Caco-2 (cell line): ENCODE measurements at regions not wholly inside any gene's neighbourhood (a gene's known extent, or its start where the extent isn't known, plus 50 kb on each side); places are given as distances from the start of the nearest gene placed in this dataset.

Experiments
- BruUV-seq: library from RNA; stranded (reverse); fragments of 400-500 nt; replicated peaks from 2 replicates; lab custom pipeline; 2021; lab: Mats Ljungman, UMichigan
- CTCF ChIA-PET: fragments of 300-600 bp; sonication (Branson Sonifier 250); formaldehyde crosslinking; loops from one replicate; lab custom pipeline; 2022; ENCODE audit warnings: antibody characterized with exemption; lab: Charles Lee
- POLR2A ChIA-PET: fragments of 300-600 bp; sonication (Branson Sonifier 250); formaldehyde crosslinking; loops from one replicate; lab custom pipeline; 2022; ENCODE audit warnings: antibody characterized with exemption; lab: Charles Lee
- DNase-seq, 2 experiments: peaks; one replicate each; pipeline versions ENCODE4 v3.0.0 to v3.0.0-alpha.2; 2020 to 2022
- H3K27me3 ChIP-seq: replicated peaks from 2 replicates; pipeline ENCODE4 v1.6.0; 2011; ENCODE audit warnings: low read length; ENCODE audit not compliant: control insufficient read depth, insufficient read depth
- H3K36me3 ChIP-seq: 2 replicates; pipeline ENCODE4 v1.5.1; 2011; ENCODE audit warnings: low read length; ENCODE audit not compliant: control insufficient read depth, insufficient read depth
- H3K4me1 ChIP-seq: fragments of 250-450 bp; sonication (Bioruptor Pico); 2 replicates; pipeline ENCODE4 v1.5.1; 2020; ENCODE audit warnings: mild to moderate bottlenecking
- H3K4me3 ChIP-seq: 2 replicates; pipeline ENCODE4 v1.5.1; 2011; ENCODE audit warnings: low read depth, mild to moderate bottlenecking, control low read depth, low read length
- H3K9me3 ChIP-seq: fragments of 250-450 bp; sonication (Bioruptor Pico); 2 replicates; pipeline ENCODE4 v1.5.1; 2020; ENCODE audit warnings: mild to moderate bottlenecking, moderate library complexity
- H3K27ac Mint-ChIP-seq: one replicate; pipeline ENCODE4 v1.8.0; 2022; ENCODE audit warnings: mixed read lengths; ENCODE audit not compliant: unreplicated experiment
- H3K27me3 Mint-ChIP-seq: one replicate; pipeline ENCODE4 v1.8.0; 2022; ENCODE audit warnings: mixed read lengths; ENCODE audit not compliant: insufficient read depth, unreplicated experiment
- H3K36me3 Mint-ChIP-seq: one replicate; pipeline ENCODE4 v1.8.0; 2022; ENCODE audit warnings: mild to moderate bottlenecking, mixed read lengths; ENCODE audit not compliant: insufficient read depth, unreplicated experiment
- H3K4me1 Mint-ChIP-seq: one replicate; pipeline ENCODE4 v1.8.0; 2022; ENCODE audit warnings: low read depth, mixed read lengths; ENCODE audit not compliant: unreplicated experiment
- H3K4me3 Mint-ChIP-seq: one replicate; pipeline ENCODE4 v1.8.0; 2022; ENCODE audit warnings: mild to moderate bottlenecking, moderate library complexity, mixed read lengths; ENCODE audit not compliant: unreplicated experiment
- H3K9me3 Mint-ChIP-seq: one replicate; pipeline ENCODE4 v1.8.0; 2022; ENCODE audit warnings: mixed read lengths; ENCODE audit not compliant: unreplicated experiment
- intact Hi-C: fragments of 100-400 bp; cut with micrococcal nuclease; formaldehyde crosslinking; loops from one replicate; pipeline ENCODE4 v1.10.0; 2022; ENCODE audit not compliant: unreplicated experiment
- TF ChIP-seq, protein P1 (sequence below), 2 experiments: fragments of 200-600 bp in 1 of 2; IDR thresholded peaks; 1 replicate in 1 of 2; 2 replicates in 1 of 2; pipeline versions ENCODE4 v1.5.1 to v1.8.0; 2011 to 2022; ENCODE audit warnings: antibody characterized with exemption in 1 of 2, control low read depth in 1 of 2, inconsistent platforms in 1 of 2, low read depth in 1 of 2, low read length in 1 of 2, mild to moderate bottlenecking in 1 of 2, moderate library complexity in 1 of 2; ENCODE audit not compliant: insufficient read depth in 1 of 2, severe bottlenecking in 1 of 2, unreplicated experiment in 1 of 2

DNA sequence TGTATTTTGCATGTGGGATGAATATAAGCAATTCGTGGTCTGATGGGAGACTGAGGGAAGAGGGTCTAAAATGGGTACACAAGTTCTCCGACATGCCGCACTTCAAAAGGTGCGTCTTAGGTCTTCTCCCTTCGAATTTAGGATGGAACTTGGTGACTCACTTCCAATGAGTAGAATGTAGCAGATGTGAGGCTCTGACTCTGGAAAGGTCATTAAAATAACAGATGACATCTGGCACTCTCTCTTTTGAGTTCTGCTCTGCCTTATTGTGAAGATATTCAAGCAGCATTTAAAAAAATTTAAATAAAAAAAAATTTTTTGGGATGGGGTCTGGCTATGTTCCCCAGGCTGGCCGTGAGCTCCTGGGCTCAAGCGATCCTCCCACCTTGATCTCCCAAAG, 92.7 kb downstream of the TMEM100 start:
- H3K4me3 Mint-ChIP-seq = no peak overlapping the region
- BruUV-seq = no TSS peak
- DNase-seq = no peak
- H3K27ac Mint-ChIP-seq = no peak overlapping the region
- H3K27me3 Mint-ChIP-seq = peaks cover 26% of the 10 kb centered on the region
- H3K9me3 Mint-ChIP-seq = no peaks in the 10 kb centered on the region
- no peaks in the 10 kb centered on the region for H3K9me3 ChIP-seq
- TF ChIP-seq, protein P1, sequence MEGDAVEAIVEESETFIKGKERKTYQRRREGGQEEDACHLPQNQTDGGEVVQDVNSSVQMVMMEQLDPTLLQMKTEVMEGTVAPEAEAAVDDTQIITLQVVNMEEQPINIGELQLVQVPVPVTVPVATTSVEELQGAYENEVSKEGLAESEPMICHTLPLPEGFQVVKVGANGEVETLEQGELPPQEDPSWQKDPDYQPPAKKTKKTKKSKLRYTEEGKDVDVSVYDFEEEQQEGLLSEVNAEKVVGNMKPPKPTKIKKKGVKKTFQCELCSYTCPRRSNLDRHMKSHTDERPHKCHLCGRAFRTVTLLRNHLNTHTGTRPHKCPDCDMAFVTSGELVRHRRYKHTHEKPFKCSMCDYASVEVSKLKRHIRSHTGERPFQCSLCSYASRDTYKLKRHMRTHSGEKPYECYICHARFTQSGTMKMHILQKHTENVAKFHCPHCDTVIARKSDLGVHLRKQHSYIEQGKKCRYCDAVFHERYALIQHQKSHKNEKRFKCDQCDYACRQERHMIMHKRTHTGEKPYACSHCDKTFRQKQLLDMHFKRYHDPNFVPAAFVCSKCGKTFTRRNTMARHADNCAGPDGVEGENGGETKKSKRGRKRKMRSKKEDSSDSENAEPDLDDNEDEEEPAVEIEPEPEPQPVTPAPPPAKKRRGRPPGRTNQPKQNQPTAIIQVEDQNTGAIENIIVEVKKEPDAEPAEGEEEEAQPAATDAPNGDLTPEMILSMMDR (IDR thresholded peaks at IDR 0.05; ENCODE audit: insufficient read depth in 1 of 2, low read depth in 1 of 2, low read length in 1 of 2, severe bottlenecking in 1 of 2, unreplicated experiment in 1 of 2) = no peak
- intact Hi-C loops = no loop called here
- ChIA-PET CTCF (no interaction called here), POLR2A (no interaction called here)
- no peaks in the 10 kb centered on the region for H3K36me3 Mint-ChIP-seq
- H3K4me3 ChIP-seq = no peak overlapping the region
- no peaks in the 10 kb centered on the region for H3K4me1 ChIP-seq
- H3K27me3 ChIP-seq = no peaks in the 10 kb centered on the region
- H3K4me1 Mint-ChIP-seq = no peaks in the 10 kb centered on the region
- no peaks in the 10 kb centered on the region for H3K36me3 ChIP-seq

- BruUV-seq = no TSS peak
- H3K4me3 ChIP-seq = no peak overlapping the region
- no peaks in the 10 kb centered on the region for H3K9me3 ChIP-seq
- H3K4me3 Mint-ChIP-seq = no peak overlapping the region
- no peaks in the 10 kb centered on the region for H3K36me3 ChIP-seq
- TF ChIP-seq, protein P1 (IDR thresholded peaks at IDR 0.05; ENCODE audit: insufficient read depth in 1 of 2, low read depth in 1 of 2, low read length in 1 of 2, severe bottlenecking in 1 of 2, unreplicated experiment in 1 of 2) = no peak
- H3K27me3 Mint-ChIP-seq = peaks cover 22% of the 10 kb centered on the region
- no peaks in the 10 kb centered on the region; the same call in 1 of the 2 replicates for H3K27me3 ChIP-seq
- H3K27ac Mint-ChIP-seq = no peak overlapping the region
- CTCF ChIA-PET = no interaction called here
- H3K4me1 ChIP-seq = no peaks in the 10 kb centered on the region
- intact Hi-C loops = no loop called here
- POLR2A ChIA-PET = no interaction called here
- no peaks in the 10 kb centered on the region for H3K36me3 Mint-ChIP-seq
- no peaks in the 10 kb centered on the region for H3K4me1 Mint-ChIP-seq
- H3K9me3 Mint-ChIP-seq = no peaks in the 10 kb centered on the region
- no peak for DNase-seq
Measured at GRCh38 chr17:55625521-55625920, 97.1 kb downstream of the TMEM100 start.

DNA sequence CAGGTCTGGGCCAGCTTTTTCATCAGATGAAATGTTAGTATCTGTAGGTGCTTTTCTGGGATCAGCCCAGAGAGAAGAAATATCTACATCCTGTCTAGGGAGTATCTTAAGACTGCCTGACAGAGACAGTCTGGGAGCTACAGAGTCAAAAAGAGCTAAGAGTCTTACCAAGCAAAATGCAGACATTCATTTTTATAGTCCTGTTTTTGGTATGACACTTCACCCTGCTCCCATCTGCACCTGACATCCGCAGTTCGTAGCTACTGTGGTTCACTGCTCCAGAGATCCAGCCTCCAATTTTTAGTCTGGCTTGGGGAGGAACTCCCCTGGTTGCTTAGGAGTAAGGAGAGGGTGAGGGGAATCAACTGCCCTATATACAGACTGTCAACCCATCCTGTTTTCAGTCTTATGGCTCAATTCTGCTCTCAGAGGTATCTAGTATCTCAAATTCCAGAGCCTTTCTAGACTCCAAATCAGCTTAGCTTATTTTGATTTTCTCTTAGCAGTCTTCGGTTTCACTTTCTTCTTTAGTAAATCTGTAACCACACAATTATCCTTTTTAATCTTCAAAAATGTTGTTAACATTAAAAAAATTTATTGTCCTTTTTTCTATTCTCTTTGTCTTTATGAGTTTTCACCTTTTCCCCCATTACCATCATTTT, 97.8 kb downstream of the TMEM100 start:
- BruUV-seq = no TSS peak
- Mint-ChIP-seq H3K36me3 (no peaks in the 10 kb centered on the region), H3K4me3 (no peak overlapping the region), H3K4me1 (no peaks in the 10 kb centered on the region), H3K27me3 (peaks cover 24% of the 10 kb centered on the region), H3K27ac (no peak overlapping the region), H3K9me3 (no peaks in the 10 kb centered on the region)
- no peaks in the 10 kb centered on the region for H3K4me1 ChIP-seq
- H3K4me3 ChIP-seq = no peak overlapping the region
- intact Hi-C loops = no loop called here
- no peaks in the 10 kb centered on the region for H3K36me3 ChIP-seq
- CTCF ChIA-PET = no interaction called here
- H3K27me3 ChIP-seq = no peaks in the 10 kb centered on the region; the same call in 1 of the 2 replicates
- POLR2A ChIA-PET = no interaction called here
- H3K9me3 ChIP-seq = no peaks in the 10 kb centered on the region
- TF ChIP-seq, protein P1 (IDR thresholded peaks at IDR 0.05; ENCODE audit: insufficient read depth in 1 of 2, low read depth in 1 of 2, low read length in 1 of 2, severe bottlenecking in 1 of 2, unreplicated experiment in 1 of 2) = no peak
- no peak for DNase-seq
